GDM1 (cell line): ENCODE measurements at regions not wholly inside any gene's neighbourhood (a gene's known extent, or its start where the extent isn't known, plus 50 kb on each side); places are given as distances from the start of the nearest gene placed in this dataset.

Experiments used
- DNase-seq: peaks from one replicate; lab custom pipeline; 2025; lab: John Stamatoyannopoulos, UW

DNA sequence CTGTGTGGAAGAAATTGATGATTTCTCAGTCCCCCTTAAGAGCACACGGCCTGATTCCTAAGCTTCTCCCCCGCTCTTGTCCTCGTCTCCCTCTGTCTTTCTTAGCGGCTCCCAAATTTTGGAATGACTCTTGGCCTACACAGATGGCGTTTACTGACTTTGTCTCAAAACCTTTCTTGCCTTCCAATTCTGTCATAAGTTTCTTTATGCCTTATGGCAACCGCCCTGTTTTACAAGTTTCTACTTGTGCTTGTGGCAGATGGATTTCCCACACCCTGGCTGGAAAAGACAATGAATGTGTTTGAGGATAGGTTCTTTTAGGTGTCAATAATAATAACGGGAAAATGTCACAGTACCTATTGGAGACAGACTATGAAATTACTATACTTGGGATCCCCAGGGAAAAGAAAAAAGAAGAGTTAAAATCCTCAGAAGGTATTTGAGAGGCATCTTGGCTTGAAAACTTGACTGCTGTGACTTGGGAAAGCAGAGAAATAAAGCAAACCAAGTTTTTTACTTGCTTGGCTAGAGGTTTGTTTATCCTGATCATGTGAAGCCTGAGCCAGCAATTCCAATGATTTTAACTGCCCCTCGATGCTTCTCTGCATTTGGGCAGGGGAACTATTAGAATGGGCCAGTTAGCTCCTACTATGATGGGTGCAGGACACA lies 276.4 kb downstream of the HRH4 start:
- no peak for DNase-seq

DNA sequence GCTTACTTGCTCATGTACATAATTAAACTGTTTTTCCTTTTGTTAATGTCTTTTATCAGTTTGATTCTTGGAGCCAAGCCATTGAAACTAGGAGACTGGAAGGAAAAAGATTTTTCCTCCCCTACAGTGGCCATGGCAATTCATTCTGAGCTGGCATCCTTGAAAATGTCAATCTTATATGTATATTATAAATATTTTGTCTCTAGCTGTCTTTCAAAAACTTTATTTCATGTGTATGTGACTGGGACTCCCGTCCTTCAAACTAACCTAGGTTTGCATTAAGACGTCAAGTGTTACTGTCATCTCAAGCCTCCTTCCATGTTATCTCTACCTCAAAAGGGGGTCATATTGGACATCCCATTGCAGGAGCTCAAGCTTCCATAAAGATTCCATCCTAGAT lies 280.4 kb downstream of the HRH4 start:
- no peak for DNase-seq

DNA sequence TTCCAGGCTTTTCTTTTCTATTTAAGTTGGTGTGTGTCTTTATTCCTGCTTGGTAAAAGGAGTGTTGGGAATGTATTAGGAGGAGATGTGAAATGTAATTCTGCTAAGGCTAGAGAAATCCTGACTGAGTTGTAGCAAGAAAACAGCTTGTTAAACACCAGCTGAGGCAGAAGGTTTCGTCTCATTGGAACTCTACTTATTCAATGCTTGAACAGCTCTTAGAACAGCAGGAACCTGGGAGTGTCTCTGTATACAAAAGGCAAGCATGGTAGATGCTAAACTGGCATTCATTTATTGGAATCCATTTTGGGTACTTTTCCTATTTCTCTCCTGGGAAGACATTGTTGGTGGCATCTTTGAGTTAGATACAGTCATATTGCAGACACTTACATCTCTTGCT lies 280.9 kb downstream of the HRH4 start:
- DNase-seq, result no peak

DNA sequence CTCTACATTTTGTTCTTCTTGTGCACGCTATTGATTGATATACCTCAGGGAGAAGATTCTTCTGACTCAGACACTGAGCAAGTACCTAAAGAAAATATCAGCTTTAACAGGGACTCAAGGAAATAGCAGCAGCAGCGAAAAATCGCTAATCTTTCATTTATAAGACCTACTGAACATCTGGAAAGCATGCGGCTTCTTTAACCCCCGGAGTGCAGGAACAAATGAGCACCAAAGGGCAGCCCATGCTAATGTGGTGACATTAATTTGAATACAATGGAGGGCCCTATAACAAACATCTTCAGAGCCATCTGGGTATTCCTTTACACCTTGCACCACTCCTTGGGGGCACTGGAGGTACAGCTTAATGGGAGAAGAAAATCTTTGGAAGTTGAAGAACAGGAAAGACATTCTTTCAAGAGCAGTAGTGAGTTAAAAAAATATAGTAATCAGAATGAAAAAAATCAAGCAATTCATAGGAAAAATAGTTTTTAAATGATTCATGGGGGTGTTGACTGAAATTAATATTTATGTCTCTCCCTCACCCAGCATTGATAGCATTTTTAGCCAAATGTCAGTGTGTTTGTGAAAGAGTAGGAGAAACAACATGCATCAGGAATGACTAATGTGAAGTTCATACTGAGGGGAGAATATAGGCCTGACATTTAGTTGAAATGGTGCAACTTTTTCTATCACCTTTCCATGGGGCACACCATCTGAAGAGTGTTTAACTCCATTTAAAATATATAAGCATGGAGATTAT lies 281.7 kb downstream of the HRH4 start:
- no peak for DNase-seq

DNA sequence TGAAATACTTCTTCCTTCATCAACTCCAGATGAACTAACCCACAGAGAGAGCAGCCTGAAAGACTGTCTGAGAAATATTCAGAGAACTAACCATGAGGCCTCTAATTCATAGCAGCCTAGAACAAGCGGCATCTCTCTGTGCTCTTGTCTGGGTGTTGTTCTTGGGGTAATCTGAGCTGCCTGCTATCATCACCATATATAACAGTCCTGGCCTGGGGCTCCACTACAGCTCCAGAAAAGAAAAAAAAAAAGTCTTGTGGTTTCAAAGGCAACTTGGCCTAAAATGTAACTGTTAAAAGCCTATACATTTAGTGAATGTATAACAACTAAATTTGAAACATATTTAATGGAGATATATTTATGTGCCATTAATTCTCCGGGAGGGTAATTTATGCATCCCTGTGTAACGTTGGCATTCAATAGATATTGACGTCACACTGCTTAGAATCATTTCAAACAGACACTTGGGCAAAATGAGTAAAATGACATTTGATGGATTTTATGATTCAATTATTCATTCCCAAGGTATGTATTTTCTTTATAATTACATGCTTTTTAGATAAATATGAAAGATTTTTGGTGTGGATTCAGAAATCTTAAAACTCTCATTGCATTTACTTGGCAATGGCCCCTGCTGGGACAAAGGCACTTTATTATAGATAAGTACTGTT lies 294.3 kb downstream of the HRH4 start:
- DNase-seq, result no peak

DNA sequence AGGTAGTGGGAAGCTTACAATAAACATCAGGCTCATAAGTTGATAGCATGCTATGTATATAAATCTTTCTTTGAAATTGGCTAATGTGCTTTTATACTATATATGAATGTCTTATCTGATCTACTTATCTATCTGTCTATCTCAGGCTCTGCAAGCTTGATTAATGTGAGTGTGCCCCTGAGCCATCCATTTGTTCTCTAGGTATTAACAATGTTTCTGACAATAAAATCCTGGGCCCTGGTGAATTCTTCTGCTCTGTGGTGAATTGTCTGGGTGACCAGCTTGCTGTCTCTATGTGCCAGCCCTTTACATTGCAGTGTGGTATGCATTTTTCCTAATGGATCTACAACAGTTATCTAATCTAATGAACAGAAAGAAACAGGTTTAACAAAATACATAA lies 295.9 kb downstream of the HRH4 start:
- no peak for DNase-seq

DNA sequence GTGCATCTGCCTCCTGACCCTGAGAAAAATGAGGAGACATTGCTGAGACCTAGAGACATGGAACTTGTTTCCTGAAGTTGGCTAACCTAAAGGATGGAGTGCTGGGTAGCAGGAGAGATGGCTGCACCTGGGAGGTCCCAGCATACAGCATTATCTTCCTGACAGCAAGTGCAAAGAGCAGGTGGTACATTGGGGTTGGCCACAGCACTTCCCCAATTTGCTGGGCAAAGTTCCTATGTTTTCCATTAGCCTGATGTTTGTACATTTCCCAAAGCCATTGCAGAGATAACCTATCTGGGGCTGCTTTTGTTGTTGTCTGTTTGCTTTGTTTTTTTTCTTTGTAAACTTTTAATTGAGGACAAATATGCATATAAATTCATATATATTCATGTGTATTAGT lies 296.7 kb downstream of the HRH4 start:
- DNase-seq, result no peak

DNA sequence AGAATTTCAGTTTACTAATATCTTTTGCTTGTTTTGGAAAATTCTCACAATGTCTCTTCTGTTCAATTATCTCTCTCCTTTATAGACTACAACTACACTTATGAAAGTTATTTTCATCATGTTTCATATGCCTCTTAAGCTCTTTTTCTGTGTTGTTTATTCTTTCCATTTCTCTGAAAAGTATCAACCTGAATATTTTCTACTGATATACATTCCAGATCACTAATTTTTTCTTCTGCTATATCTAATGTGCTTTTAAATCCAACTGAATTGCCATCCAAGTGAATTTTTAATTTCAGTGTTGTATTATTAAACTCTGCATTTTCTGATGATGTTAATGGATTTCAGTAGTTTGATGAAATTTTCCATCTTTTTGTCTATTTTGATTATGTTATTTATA lies 301.3 kb downstream of the HRH4 start:
- no peak for DNase-seq

DNA sequence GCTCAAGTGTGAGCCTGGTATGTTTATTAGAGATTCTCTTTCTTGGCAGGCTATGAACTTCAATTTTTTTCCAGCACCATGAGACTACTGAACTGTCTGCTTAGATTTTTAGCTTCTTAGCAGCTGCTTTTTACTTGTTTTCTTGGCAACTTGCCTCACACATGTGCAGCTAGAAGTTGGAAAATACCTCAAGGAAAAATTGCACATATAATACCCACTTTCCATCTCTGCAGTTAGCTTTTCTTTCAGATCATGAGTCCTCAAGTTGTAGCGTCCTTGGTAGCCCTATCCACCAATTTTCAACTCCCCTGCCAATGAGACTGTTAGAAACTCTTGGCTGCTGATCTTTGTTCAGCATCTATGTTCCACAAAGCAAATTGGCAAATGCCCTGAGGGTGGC lies 302.1 kb downstream of the HRH4 start:
- DNase-seq, result no peak

DNA sequence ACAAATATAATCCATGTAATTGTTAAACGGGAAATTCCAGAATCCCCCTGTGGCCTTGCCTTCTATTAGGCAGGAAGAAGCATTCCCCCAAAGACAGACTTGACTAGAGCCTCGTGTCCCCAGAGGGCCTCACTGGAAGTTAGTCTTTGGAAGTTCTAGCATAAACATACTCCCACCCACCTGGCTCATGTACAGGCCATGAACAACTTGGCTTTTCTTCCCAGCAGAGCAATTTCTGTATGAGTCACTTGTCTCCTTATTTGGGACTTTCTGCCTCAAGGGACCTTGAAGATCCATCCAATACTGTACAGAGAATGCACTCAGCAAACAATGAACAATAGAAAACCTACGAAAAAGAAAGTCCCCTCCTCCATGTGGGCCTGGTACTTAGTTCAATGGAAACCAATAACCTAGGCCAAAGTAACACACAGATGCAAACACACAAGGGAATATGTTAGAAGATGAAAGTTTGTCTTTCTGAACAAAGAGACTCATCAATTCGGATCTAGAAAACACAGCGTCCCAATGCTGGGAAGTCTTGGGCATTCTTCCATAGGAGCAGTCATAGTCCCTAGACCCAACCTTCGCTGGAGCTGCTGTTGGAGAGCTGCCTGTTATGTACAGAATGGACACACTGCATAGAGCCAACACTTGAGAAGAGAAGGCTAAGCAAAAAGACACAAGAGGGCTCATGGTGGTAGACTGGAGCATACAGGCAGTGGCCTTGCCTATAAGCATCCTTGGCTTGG lies 303.5 kb downstream of the HRH4 start:
- DNase-seq, result no peak

DNA sequence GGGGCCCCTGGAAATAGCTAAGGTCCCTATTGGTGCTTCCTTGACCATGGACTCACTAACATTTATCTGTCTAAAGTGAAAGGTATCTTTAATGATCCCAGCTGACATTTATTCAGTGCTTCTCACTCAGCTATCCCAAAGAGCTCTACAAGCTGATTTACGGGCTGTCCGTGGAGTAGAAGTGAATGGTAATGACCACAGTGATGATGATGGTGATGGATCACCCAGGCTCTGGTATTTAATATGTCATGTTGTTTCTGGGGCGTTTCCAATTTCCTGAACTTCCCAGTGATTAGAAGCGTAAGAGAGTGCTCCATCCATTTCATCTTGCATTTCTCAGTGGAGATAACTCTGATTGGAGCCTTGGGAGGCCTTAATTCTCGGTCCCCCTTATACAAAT lies 304.3 kb downstream of the HRH4 start:
- no peak for DNase-seq

DNA sequence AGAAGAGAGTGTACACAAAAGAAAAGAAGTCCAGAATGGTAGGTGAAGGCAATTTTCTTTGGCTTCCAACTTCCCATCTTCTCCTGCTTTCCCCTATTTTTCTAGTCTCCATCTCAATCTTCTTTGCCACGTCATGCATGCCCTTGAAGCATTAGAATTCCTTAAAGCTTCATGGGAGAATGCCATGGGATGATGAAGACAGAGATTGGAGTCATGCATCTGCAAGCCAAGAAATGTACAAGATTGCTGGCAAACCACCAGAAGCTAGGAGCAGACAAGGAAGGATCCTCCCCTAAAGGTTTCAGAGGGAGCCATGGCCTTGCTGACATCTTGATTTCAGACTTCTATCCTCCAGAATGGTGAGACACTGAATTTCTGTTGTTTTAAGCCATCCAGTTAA lies 305.9 kb downstream of the HRH4 start:
- no peak for DNase-seq

DNA sequence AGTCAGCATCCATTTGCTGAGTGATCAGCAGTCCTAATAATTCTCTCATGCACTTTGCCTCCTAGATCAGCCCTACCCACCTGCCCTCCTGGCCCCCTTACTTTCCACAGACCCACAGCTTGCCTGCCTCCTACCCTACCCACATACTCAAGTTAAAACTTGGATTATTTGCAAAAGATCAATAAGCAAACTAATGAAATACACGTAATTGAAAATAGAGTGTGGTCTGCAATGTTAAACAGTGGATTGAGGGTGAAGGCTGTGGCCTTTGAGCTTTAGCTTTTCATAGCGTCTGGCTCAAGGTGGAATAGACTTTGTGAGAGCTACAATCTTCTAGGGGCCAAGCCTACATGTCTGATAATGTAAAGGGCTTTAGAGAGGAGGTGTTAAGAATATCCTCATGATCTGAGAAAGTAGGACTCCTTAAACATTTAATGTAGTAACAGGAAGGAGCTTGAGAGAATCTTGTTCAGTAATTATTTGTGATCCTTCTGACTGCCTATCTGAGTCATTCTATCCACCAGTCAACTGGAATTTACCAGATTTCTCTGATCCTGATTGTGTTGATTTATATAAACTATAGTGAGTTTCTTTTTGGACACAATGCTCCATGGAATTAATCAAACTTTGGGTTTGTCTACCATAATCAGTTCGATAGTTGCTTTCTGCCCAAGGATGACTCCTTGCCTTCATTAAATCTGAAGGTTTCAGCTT lies 310.0 kb downstream of the HRH4 start:
- DNase-seq, result no peak

DNA sequence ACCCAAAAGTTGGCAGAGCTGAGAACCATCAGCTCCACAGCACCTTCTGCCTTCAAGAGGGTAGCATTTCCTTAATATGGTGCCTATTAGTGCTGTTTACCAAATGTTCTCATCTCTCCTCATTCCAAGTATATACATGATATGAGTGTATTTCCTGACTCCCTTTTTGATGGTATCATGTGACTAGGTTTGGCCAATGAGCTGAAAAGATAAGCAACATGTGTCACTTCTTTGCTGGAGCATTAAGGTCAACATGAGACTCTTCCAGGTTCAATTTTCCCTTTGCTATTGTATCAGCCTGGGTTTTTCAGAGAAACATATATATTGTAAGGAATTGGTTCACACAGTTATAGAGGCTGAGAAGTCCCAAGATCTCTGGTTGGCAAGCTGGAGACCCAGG lies 310.9 kb downstream of the HRH4 start:
- no peak for DNase-seq

DNA sequence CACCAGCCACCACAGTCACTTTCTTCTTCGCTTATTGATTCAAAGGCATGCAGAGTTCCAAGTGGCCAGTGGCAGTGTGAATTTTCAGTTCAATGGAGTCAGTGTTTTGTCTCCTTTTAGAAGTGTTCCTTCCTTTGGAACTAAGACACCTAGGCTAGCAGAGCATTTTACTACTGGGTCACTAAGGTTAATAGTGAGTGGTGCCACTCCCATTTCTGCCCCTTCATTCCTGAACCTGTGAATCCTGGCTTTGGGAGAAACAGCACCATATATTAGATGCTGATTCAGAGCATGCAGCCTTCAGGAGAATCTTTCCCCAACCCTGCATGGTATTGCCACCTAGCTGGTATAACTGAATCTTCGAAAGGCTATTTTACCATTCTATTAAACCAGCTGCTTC lies 312.7 kb downstream of the HRH4 start:
- DNase-seq, result no peak

DNA sequence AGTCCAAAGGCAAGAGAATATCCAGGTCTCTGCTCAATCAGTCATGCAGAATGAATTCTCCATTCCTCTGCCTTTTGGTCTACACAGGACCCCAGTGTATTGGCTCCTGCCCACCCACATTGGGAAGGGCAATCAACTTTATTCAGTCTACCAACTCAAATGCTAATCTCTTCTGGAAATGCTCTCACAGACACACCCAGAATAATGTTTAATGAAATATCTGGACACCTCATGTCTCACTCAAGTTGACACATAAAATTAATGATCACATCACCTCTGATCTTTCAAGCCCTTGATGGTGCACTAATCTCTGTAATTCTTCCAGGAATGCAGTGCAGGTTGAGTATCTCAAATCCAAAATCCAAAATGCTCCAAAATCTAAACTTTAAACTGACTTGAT lies 315.6 kb downstream of the HRH4 start:
- no peak for DNase-seq

DNA sequence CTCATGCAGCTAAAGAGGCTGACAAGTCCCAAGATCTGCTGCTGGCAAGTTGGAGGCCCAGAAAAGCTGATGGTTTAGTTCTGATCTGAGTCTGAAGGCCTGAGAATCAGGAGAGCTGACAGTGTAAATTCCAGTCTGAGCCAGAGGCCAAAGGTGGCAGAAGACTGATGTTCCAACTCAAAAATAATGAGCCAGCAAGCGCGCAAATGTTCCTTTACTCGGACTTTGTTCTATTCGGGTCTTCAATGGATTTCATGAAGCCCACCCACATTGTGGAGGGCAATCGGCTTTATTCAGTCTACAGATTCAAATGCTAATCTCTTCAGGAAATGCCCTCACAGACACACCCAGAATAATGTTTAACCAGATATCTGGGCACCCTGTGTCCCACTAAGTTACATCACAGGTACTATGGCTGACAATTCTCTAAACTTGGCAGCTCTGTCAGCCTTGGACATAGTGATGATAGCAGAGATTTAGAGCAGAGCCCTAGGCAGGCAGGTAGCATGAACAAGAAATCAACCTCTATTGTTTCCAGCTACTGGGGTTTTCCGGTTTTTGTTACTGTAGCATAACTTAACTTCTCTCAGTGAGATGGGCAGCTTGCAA lies 318.5 kb downstream of the HRH4 start:
- DNase-seq, result no peak

DNA sequence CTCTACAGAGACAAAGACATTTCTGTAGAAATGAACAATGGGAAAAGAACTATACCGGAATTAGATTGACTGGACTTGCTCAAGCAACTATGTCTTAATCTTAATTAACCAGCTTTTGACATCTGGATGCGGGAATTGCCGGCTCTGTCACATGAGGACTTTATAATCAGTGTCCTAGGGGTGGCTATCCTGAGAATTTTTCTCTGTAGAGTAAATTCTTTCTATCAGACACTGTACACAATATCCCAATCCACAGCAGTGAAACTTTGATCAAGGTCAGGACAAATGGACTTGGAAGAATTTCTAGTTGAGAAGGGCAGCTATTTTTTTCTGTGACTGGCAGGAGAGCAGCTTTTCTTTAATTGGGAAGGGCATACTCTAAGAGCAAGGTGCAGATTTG lies 322.1 kb downstream of the HRH4 start:
- DNase-seq, result no peak

DNA sequence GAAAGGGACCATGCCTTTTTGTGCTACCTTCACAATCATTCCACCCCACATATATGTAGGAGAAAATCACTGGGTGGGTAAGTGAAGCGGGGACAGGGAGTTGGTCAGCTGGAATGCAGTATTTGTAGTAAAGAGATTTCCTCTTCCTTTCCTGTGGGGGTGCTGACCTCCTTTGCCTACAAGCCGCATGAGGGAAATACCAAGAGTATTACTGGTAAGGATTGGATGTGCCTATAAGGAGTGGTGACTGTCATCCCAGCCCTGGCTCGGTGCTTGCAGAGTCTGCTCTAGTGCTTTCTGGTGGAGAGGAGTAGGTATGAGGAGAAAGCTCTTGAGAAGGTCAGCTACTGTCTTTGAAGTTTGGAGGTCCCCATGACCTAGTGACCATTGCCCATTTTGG lies 324.6 kb downstream of the HRH4 start:
- no peak for DNase-seq

DNA sequence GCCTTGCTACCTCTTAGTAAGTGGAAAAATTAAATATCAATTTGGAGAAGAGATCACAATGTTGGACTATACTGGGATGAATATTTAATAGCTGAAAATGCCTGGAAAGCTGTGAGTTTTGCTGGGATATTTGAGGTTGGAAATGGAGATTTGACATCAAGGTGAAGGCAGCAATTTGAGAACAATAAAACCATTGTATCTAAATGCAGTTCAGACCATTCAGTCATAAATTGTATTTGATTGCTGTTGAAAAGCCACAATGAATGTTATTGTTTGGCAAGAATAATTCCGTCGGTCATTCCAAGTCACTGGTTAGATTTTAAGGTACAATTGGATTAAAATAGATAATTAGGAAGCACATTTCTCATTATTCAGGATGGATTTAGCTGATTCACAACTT lies 325.6 kb downstream of the HRH4 start:
- DNase-seq, result no peak

DNA sequence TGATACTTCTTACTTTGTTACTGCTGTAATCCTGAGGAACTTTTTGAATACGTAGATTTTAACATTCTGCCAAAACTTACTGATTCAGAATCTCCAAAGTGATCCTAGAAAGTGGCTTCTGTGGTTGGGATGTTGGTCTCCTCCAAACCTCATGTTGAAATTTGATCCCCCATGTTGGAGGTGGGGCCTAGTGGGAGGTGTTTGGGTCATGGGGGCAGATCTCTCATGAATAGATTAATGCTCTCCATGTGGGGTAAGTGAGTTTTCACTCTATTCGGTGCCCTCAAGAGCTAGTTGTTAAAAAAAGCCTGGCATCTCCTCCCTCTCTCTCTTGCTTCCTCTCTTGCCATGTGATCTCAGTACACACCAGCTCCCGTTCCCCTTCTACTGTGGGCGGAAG lies 329.9 kb downstream of the HRH4 start:
- no peak for DNase-seq
